GM12892 (cell line): ENCODE measurements at regions not wholly inside any gene's neighbourhood (a gene's known extent, or its start where the extent isn't known, plus 50 kb on each side); places are given as distances from the start of the nearest gene placed in this dataset.

Experiments used
- POLR2A ChIP-seq: IDR thresholded peaks from 2 replicates; pipeline ENCODE4 v1.6.1; 2011; ENCODE audit warnings: low read depth, low read length, control low read depth
- POLR2AphosphoS5 ChIP-seq: IDR thresholded peaks from 2 replicates; pipeline ENCODE4 v1.6.1; 2011; ENCODE audit warnings: low read depth, low read length, control low read depth
- TAF1 ChIP-seq: IDR thresholded peaks from 2 replicates; pipeline ENCODE4 v1.6.1; 2011; ENCODE audit warnings: low read depth, mild to moderate bottlenecking, control low read depth, low read length, borderline replicate concordance

- TF ChIP-seq POLR2AphosphoS5 (no peak), POLR2A (no peak), TAF1 (no peak)
These were observed 380.7 kb downstream of the RBM43 start for GRCh38 chr2:150880986-150881385.
